DMS53 (cell line): ENCODE measurements at regions not wholly inside any gene's neighbourhood (a gene's known extent, or its start where the extent isn't known, plus 50 kb on each side); places are given as distances from the start of the nearest gene placed in this dataset.

Experiments used
- DNase-seq: peaks from one replicate; lab custom pipeline; 2025; lab: John Stamatoyannopoulos, UW

GRCh38 chrX:67872958-67873357 lies 329.1 kb downstream of the AR start:
- no peak for DNase-seq

- DNase-seq, result peak; percentile 10
These were observed 348.6 kb downstream of the AR start for GRCh38 chrX:67892401-67892800.

- peak; percentile 26 for DNase-seq
These were observed 350.1 kb downstream of the AR start for GRCh38 chrX:67893931-67894330.

GRCh38 chrX:67917421-67918010 lies 373.7 kb downstream of the AR start:
- DNase-seq, result no peak

- DNase-seq, result no peak
These were observed 379.1 kb downstream of the AR start for GRCh38 chrX:67922966-67923365.

- no peak for DNase-seq
These were observed 395.4 kb downstream of the AR start for GRCh38 chrX:67939270-67939669.

GRCh38 chrX:67949270-67949669 lies 405.4 kb downstream of the AR start:
- DNase-seq, result no peak

- DNase-seq, result no peak
These were observed 409.8 kb downstream of the AR start for GRCh38 chrX:67953658-67954057.

GRCh38 chrX:67961516-67961915 lies 417.7 kb downstream of the AR start:
- DNase-seq, result no peak
